SK-N-SH (cell line): ENCODE measurements at regions not wholly inside any gene's neighbourhood (a gene's known extent, or its start where the extent isn't known, plus 50 kb on each side); places are given as distances from the start of the nearest gene placed in this dataset.

Experiments
- CTCF ChIA-PET: fragments of 300-600, 350-600 bp; formaldehyde crosslinking; extraction: SDS; loops from one replicate; lab custom pipeline; 2021; lab: Yijun Ruan, JAX
- POLR2A ChIA-PET: fragments of 350-600 bp; sonication (Branson Sonifier 250); formaldehyde crosslinking; extraction: SDS; loops from one replicate; lab custom pipeline; 2020; ENCODE audit warnings: antibody characterized with exemption, inconsistent platforms; lab: Yijun Ruan, JAX
- DNase-seq: peaks from one replicate; pipeline ENCODE4 v3.0.0; 2012
- H2AFZ ChIP-seq: fragments of 200-600 bp; sonication (generic); 2 replicates; pipeline ENCODE4 v1.8.1; 2016; ENCODE audit warnings: antibody characterized with exemption, mild to moderate bottlenecking, low read depth
- H3F3A ChIP-seq: fragments of 200-600 bp; sonication (generic); replicated peaks from 2 replicates; pipeline ENCODE3; 2016; ENCODE audit warnings: antibody characterized with exemption, mild to moderate bottlenecking; ENCODE audit not compliant: insufficient read depth
- H3K27ac ChIP-seq, 2 experiments: fragments of 200-500 bp in 1 of 2; fragments of 200-600 bp in 1 of 2; sonication (Bioruptor generic) in 1 of 2; sonication (generic), shearing (Covaris generic) in 1 of 2; 2 replicates each; pipeline versions ENCODE4 v1.5.1 to v1.6.1; 2014 to 2016; ENCODE audit warnings: low read depth in 2 of 2, inconsistent platforms in 1 of 2, low read length in 1 of 2, mild to moderate bottlenecking in 1 of 2, mixed read lengths in 1 of 2
- H3K27me3 ChIP-seq: fragments of 200-600 bp; sonication (generic), shearing (Covaris generic); 2 replicates; pipeline ENCODE4 v1.6.1; 2016; ENCODE audit warnings: mixed run types; ENCODE audit not compliant: insufficient read depth
- H3K36me3 ChIP-seq, 2 experiments: fragments of 200-500 bp in 1 of 2; fragments of 200-600 bp in 1 of 2; sonication (Bioruptor generic) in 1 of 2; sonication (generic) in 1 of 2; replicated peaks in 1 of 2; 2 replicates each; pipeline versions ENCODE3 to v1.5.1; 2014 to 2016; ENCODE audit warnings: low read length in 1 of 2, mild to moderate bottlenecking in 1 of 2; ENCODE audit not compliant: insufficient read depth in 2 of 2, control insufficient read depth in 1 of 2
- H3K4me1 ChIP-seq, 2 experiments: fragments of 200-500 bp in 1 of 2; fragments of 200-600 bp in 1 of 2; sonication (Bioruptor generic) in 1 of 2; sonication (generic), shearing (Covaris generic) in 1 of 2; 2 replicates each; pipeline versions ENCODE4 v1.5.1 to v1.6.1; 2014 to 2016; ENCODE audit warnings: low read depth in 1 of 2, low read length in 1 of 2, mixed run types in 1 of 2; ENCODE audit not compliant: insufficient read depth in 2 of 2, control insufficient read depth in 1 of 2
- H3K4me2 ChIP-seq: fragments of 200-600 bp; sonication (generic), shearing (Covaris generic); 2 replicates; pipeline ENCODE4 v1.6.1; 2017; ENCODE audit warnings: mixed run types
- H3K4me3 ChIP-seq, 2 experiments: fragments of 200-500 bp in 1 of 2; fragments of 200-600 bp in 1 of 2; sonication (Bioruptor generic) in 1 of 2; sonication (generic), shearing (Covaris generic) in 1 of 2; 2 replicates each; pipeline versions ENCODE4 v1.5.1 to v1.8.1; 2014 to 2016; ENCODE audit warnings: low read depth in 2 of 2, inconsistent platforms in 1 of 2, low read length in 1 of 2, mild to moderate bottlenecking in 1 of 2, mixed read lengths in 1 of 2, moderate library complexity in 1 of 2
- H3K79me2 ChIP-seq: fragments of 200-600 bp; sonication (generic); 2 replicates; pipeline ENCODE4 v1.8.1; 2017; ENCODE audit warnings: mild to moderate bottlenecking; ENCODE audit not compliant: insufficient read depth
- H3K9ac ChIP-seq: fragments of 200-600 bp; sonication (generic); 2 replicates; pipeline ENCODE4 v1.6.1; 2017; ENCODE audit warnings: mixed run types
- H3K9me2 ChIP-seq: fragments of 200-600 bp; sonication (generic); 2 replicates; pipeline ENCODE4 v1.6.1; 2017; ENCODE audit warnings: mixed run types
- H3K9me3 ChIP-seq: fragments of 200-600 bp; sonication (generic); 2 replicates; pipeline ENCODE4 v1.6.1; 2017; ENCODE audit warnings: mixed run types, mild to moderate bottlenecking, moderate library complexity
- H4K20me1 ChIP-seq: fragments of 200-600 bp; sonication (generic); 2 replicates; pipeline ENCODE4 v1.6.1; 2017; ENCODE audit warnings: mild to moderate bottlenecking, mixed run types; ENCODE audit not compliant: insufficient read depth
- CTCF ChIP-seq: fragments of 200-600 bp; sonication (generic); IDR thresholded peaks from 2 replicates; pipeline ENCODE4 v1.6.1; 2017; ENCODE audit warnings: antibody characterized with exemption, mild to moderate bottlenecking, moderate library complexity
- EZH2phosphoT487 ChIP-seq: fragments of 200-600 bp; sonication (generic); IDR thresholded peaks from 2 replicates; pipeline ENCODE4 v1.6.1; 2017; ENCODE audit warnings: low read depth, mixed run types, mild to moderate bottlenecking, antibody characterized with exemption, moderate library complexity, borderline replicate concordance
- GABPA ChIP-seq: IDR thresholded peaks from 2 replicates; pipeline ENCODE4 v1.4.0; 2012; ENCODE audit warnings: low read depth, mild to moderate bottlenecking
- IRF3 ChIP-seq: fragments of 150-350 bp; IDR thresholded peaks from 2 replicates; pipeline ENCODE4 v1.6.1; 2016; ENCODE audit warnings: mild to moderate bottlenecking, low read depth, low read length
- MAX ChIP-seq: IDR thresholded peaks from 2 replicates; pipeline ENCODE4 v1.4.0; 2012; ENCODE audit warnings: low read depth
- MXI1 ChIP-seq: IDR thresholded peaks from 2 replicates; pipeline ENCODE4 v1.6.1; 2012; ENCODE audit warnings: mild to moderate bottlenecking, low read depth, low read length, improper control_type of control experiment
- NFIC ChIP-seq: IDR thresholded peaks from 2 replicates; pipeline ENCODE4 v1.4.0; 2012; ENCODE audit warnings: borderline replicate concordance
- NRF1 ChIP-seq: IDR thresholded peaks from 2 replicates; pipeline ENCODE4 v1.6.1; 2012; ENCODE audit warnings: low read depth, mild to moderate bottlenecking, low read length
- POLR2AphosphoS5 ChIP-seq: IDR thresholded peaks from 2 replicates; pipeline ENCODE4 v1.6.1; 2012; ENCODE audit warnings: low read depth, low read length
- RFX5 ChIP-seq: IDR thresholded peaks from 2 replicates; pipeline ENCODE4 v1.6.1; 2012; ENCODE audit warnings: mild to moderate bottlenecking, improper control_type of control experiment, low read length
- SIN3A ChIP-seq: IDR thresholded peaks from 2 replicates; pipeline ENCODE4 v1.6.1; 2012; ENCODE audit warnings: low read depth, mild to moderate bottlenecking, low read length, moderate library complexity, borderline replicate concordance
- YY1 ChIP-seq: IDR thresholded peaks from 2 replicates; pipeline ENCODE4 v1.4.0; 2012; ENCODE audit warnings: low read depth, mild to moderate bottlenecking
- ZBTB33 ChIP-seq: IDR thresholded peaks from 2 replicates; pipeline ENCODE4 v1.4.0; 2012; ENCODE audit warnings: low read depth, borderline replicate concordance
- WGBS: methylation state at CpG from one replicate; pipeline ENCODE4 v1.1.6; 2017; ENCODE audit warnings: low lambda C conversion rate; 5-methylcytosine and 5-hydroxymethylcytosine counted together
- TF ChIP-seq, protein P1 (sequence below): IDR thresholded peaks from 2 replicates; pipeline ENCODE4; 2012
- TF ChIP-seq, protein P2 (sequence below): IDR thresholded peaks from 2 replicates; pipeline ENCODE4 v1.6.1; 2012; ENCODE audit warnings: mild to moderate bottlenecking, low read depth, low read length, moderate library complexity

- POLR2A ChIA-PET: no interaction called here
- peaks cover 0 to 45% of the 10 kb centered on the region in 2 experiments; a peak in 2 of 4 replicates for H3K4me1 ChIP-seq
- H3K36me3 ChIP-seq: no peaks in the 10 kb centered on the region
- no peaks in the 10 kb centered on the region for H3F3A ChIP-seq
- H3K9me2 ChIP-seq: no peaks in the 10 kb centered on the region
- no peak overlapping the region for H3K4me3 ChIP-seq
- WGBS: 22% methylated on average over 1 of the region's 1 CpG
- H3K9ac ChIP-seq: no peak overlapping the region
- no peak for TF ChIP-seq RFX5
- TF ChIP-seq, protein P1, sequence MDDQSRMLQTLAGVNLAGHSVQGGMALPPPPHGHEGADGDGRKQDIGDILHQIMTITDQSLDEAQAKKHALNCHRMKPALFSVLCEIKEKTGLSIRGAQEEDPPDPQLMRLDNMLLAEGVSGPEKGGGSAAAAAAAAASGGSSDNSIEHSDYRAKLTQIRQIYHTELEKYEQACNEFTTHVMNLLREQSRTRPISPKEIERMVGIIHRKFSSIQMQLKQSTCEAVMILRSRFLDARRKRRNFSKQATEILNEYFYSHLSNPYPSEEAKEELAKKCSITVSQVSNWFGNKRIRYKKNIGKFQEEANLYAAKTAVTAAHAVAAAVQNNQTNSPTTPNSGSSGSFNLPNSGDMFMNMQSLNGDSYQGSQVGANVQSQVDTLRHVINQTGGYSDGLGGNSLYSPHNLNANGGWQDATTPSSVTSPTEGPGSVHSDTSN: no peak
- TF ChIP-seq POLR2AphosphoS5: no peak
- TF ChIP-seq, protein P2, sequence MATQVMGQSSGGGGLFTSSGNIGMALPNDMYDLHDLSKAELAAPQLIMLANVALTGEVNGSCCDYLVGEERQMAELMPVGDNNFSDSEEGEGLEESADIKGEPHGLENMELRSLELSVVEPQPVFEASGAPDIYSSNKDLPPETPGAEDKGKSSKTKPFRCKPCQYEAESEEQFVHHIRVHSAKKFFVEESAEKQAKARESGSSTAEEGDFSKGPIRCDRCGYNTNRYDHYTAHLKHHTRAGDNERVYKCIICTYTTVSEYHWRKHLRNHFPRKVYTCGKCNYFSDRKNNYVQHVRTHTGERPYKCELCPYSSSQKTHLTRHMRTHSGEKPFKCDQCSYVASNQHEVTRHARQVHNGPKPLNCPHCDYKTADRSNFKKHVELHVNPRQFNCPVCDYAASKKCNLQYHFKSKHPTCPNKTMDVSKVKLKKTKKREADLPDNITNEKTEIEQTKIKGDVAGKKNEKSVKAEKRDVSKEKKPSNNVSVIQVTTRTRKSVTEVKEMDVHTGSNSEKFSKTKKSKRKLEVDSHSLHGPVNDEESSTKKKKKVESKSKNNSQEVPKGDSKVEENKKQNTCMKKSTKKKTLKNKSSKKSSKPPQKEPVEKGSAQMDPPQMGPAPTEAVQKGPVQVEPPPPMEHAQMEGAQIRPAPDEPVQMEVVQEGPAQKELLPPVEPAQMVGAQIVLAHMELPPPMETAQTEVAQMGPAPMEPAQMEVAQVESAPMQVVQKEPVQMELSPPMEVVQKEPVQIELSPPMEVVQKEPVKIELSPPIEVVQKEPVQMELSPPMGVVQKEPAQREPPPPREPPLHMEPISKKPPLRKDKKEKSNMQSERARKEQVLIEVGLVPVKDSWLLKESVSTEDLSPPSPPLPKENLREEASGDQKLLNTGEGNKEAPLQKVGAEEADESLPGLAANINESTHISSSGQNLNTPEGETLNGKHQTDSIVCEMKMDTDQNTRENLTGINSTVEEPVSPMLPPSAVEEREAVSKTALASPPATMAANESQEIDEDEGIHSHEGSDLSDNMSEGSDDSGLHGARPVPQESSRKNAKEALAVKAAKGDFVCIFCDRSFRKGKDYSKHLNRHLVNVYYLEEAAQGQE: no peak
- CTCF ChIA-PET: no interaction called here
- no peak overlapping the region for H3K4me2 ChIP-seq
- H3K27ac ChIP-seq: no peak overlapping the region; a peak in 1 of 4 replicates
- H4K20me1 ChIP-seq: no peaks in the 10 kb centered on the region
- no peak for DNase-seq
- no peaks in the 10 kb centered on the region for H3K27me3 ChIP-seq
- no peak overlapping the region for H2AFZ ChIP-seq
- no peaks in the 10 kb centered on the region for H3K79me2 ChIP-seq
- H3K9me3 ChIP-seq: no peaks in the 10 kb centered on the region
Observed at GRCh38 chr11:15609445-15609844, 494.7 kb downstream of the INSC start.

- Histone ChIP-seq H3K4me3 (no peak overlapping the region), H3K9ac (no peak overlapping the region), H3F3A (no peaks in the 10 kb centered on the region), H3K4me2 (no peak overlapping the region), H4K20me1 (no peaks in the 10 kb centered on the region), H2AFZ (no peak overlapping the region), H3K79me2 (no peaks in the 10 kb centered on the region), H3K9me3 (no peaks in the 10 kb centered on the region), H3K36me3 (no peaks in the 10 kb centered on the region), H3K27me3 (no peaks in the 10 kb centered on the region), H3K9me2 (no peaks in the 10 kb centered on the region), H3K27ac (peak overlapping the region in 1 of 2 experiments; percentile 62; a peak in 1 of 4 replicates), H3K4me1 (peaks cover 0 to 48% of the 10 kb centered on the region in 2 experiments; a peak in 2 of 4 replicates)
- ChIA-PET CTCF (interaction anchor here (1.1 to 1.4 kb wide), 3 partner anchors 11 to 167 kb away, joined by 3 to 5 read pairs (median 4); no protein-coding TSS in a partner anchor), POLR2A (interaction anchor here (1.0 kb wide), 1 partner anchor 25 kb away, joined by 3 read pairs; no protein-coding TSS in a partner anchor)
- WGBS: 31% methylated on average over 5 of the region's 5 CpGs
- TF ChIP-seq MAX: no peak
- no peak for TF ChIP-seq EZH2phosphoT487
- no peak for TF ChIP-seq CTCF
- no peak for TF ChIP-seq IRF3
- no peak for TF ChIP-seq NRF1
- TF ChIP-seq MXI1: no peak
- TF ChIP-seq SIN3A: no peak
- no peak for TF ChIP-seq YY1
- TF ChIP-seq GABPA: no peak
- TF ChIP-seq NFIC: no peak
- TF ChIP-seq ZBTB33: no peak
- DNase-seq: no peak
Observed at GRCh38 chr11:15610881-15611280, 496.2 kb downstream of the INSC start.
